BLaER1 treated with 17β-estradiol and CSF1 and Interleukin-3, amounts not matched to agents 10 nM and 100 nM (cell line): ENCODE measurements at regions not wholly inside any gene's neighbourhood (a gene's known extent, or its start where the extent isn't known, plus 50 kb on each side); places are given as distances from the start of the nearest gene placed in this dataset.

ENCODE experiments used
- H3K27ac ChIP-seq, 11 experiments: shearing (Covaris generic); formaldehyde crosslinking; 2 replicates each; pipeline ENCODE4 v1.8.1; 2022
- H3K27me3 ChIP-seq, 11 experiments: shearing (Covaris generic); formaldehyde crosslinking; 2 replicates each; pipeline ENCODE4 v1.8.1; 2022
- H3K36me3 ChIP-seq, 11 experiments: shearing (Covaris generic); formaldehyde crosslinking; 2 replicates each; pipeline ENCODE4 v1.8.1; 2022
- H3K4me1 ChIP-seq, 10 experiments: shearing (Covaris generic); formaldehyde crosslinking; 2 replicates each; pipeline ENCODE4 v1.8.1; 2022
- H3K4me2 ChIP-seq, 11 experiments: shearing (Covaris generic); formaldehyde crosslinking; 2 replicates each; pipeline ENCODE4 v1.8.1; 2022
- H3K4me3 ChIP-seq, 10 experiments: shearing (Covaris generic); formaldehyde crosslinking; 2 replicates each; pipeline ENCODE4 v1.8.1; 2022
- H3K9ac ChIP-seq, 11 experiments: shearing (Covaris generic); formaldehyde crosslinking; 2 replicates each; pipeline ENCODE4 v1.8.1; 2022
- H3K9me3 ChIP-seq, 11 experiments: shearing (Covaris generic); formaldehyde crosslinking; replicated peaks in 1 of 11; 2 replicates each; pipeline ENCODE4 v1.8.1; 2022
- H4K20me1 ChIP-seq, 11 experiments: shearing (Covaris generic); formaldehyde crosslinking; 2 replicates each; pipeline ENCODE4 v1.8.1; 2022
- Cebpa-rat ChIP-seq, 11 experiments: shearing (Covaris generic); IDR thresholded peaks; 2 replicates each; pipeline ENCODE4 v1.8.1; 2022

GRCh38 chr16:62149631-62150030, 113.4 kb upstream of the CDH8 start:
- Histone ChIP-seq H3K4me3 (no peak overlapping the region), H3K9ac (no peak overlapping the region), H4K20me1 (no peaks in the 10 kb centered on the region), H3K27me3 (no peaks in the 10 kb centered on the region), H3K36me3 (no peaks in the 10 kb centered on the region), H3K27ac (no peak overlapping the region), H3K9me3 (no peaks in the 10 kb centered on the region), H3K4me2 (no peak overlapping the region), H3K4me1 (0 out of 20 replicates have a peak, but pooled peaks cover 0 to 3% (median 0%) of the 10 kb centered on the region in 10 experiments)
- TF ChIP-seq Cebpa-rat (IDR thresholded peaks at IDR 0.05): no peak

GRCh38 chr16:62137996-62138395, 101.8 kb upstream of the CDH8 start:
- Histone ChIP-seq H3K9ac (no peak overlapping the region), H3K9me3 (peaks cover 11 to 19% (median 15%) of the 10 kb centered on the region in 11 experiments; a peak in 21 of 22 replicates), H3K27ac (no peak overlapping the region), H3K27me3 (no peaks in the 10 kb centered on the region), H3K4me3 (no peak overlapping the region), H4K20me1 (no peaks in the 10 kb centered on the region), H3K4me2 (no peak overlapping the region), H3K36me3 (no peaks in the 10 kb centered on the region), H3K4me1 (no peaks in the 10 kb centered on the region)
- TF ChIP-seq Cebpa-rat (IDR thresholded peaks at IDR 0.05): no peak

GRCh38 chr16:62135911-62136310, 99.7 kb upstream of the CDH8 start:
- Histone ChIP-seq H3K27me3 (no peaks in the 10 kb centered on the region), H3K4me3 (no peak overlapping the region), H3K9me3 (peaks cover 11 to 22% (median 15%) of the 10 kb centered on the region in 11 experiments; a peak in 21 of 22 replicates), H3K9ac (no peak overlapping the region), H4K20me1 (no peaks in the 10 kb centered on the region), H3K27ac (no peak overlapping the region), H3K4me1 (no peaks in the 10 kb centered on the region), H3K4me2 (no peak overlapping the region), H3K36me3 (no peaks in the 10 kb centered on the region)
- no peak for TF ChIP-seq Cebpa-rat (IDR thresholded peaks at IDR 0.05)

GRCh38 chr16:62135446-62135845, 99.2 kb upstream of the CDH8 start:
- Histone ChIP-seq H3K27me3 (no peaks in the 10 kb centered on the region), H4K20me1 (no peaks in the 10 kb centered on the region), H3K27ac (no peak overlapping the region), H3K4me1 (no peaks in the 10 kb centered on the region), H3K36me3 (no peaks in the 10 kb centered on the region), H3K4me3 (no peak overlapping the region), H3K9ac (no peak overlapping the region), H3K9me3 (peaks cover 11 to 22% (median 15%) of the 10 kb centered on the region in 11 experiments; a peak in 21 of 22 replicates), H3K4me2 (no peak overlapping the region)
- TF ChIP-seq Cebpa-rat (IDR thresholded peaks at IDR 0.05): no peak

GRCh38 chr16:62130101-62130500, 93.9 kb upstream of the CDH8 start:
- H3K9me3 ChIP-seq: peaks cover 11 to 22% (median 15%) of the 10 kb centered on the region in 11 experiments; a peak in 21 of 22 replicates
- no peaks in the 10 kb centered on the region for H3K4me1 ChIP-seq
- H3K27ac ChIP-seq: no peak overlapping the region
- no peaks in the 10 kb centered on the region; a peak in 1 of 22 replicates for H4K20me1 ChIP-seq
- H3K36me3 ChIP-seq: no peaks in the 10 kb centered on the region
- TF ChIP-seq Cebpa-rat (IDR thresholded peaks at IDR 0.05): no peak
- H3K27me3 ChIP-seq: no peaks in the 10 kb centered on the region
- H3K9ac ChIP-seq: no peak overlapping the region
- no peak overlapping the region for H3K4me2 ChIP-seq
- no peak overlapping the region for H3K4me3 ChIP-seq

- H3K9ac ChIP-seq: no peak overlapping the region
- no peaks in the 10 kb centered on the region for H4K20me1 ChIP-seq
- TF ChIP-seq Cebpa-rat (IDR thresholded peaks at IDR 0.05): no peak
- no peaks in the 10 kb centered on the region for H3K36me3 ChIP-seq
- no peak overlapping the region for H3K4me2 ChIP-seq
- H3K9me3 ChIP-seq: no peaks in the 10 kb centered on the region
- no peak overlapping the region for H3K4me3 ChIP-seq
- H3K27ac ChIP-seq: no peak overlapping the region
- no peaks in the 10 kb centered on the region for H3K4me1 ChIP-seq
- no peaks in the 10 kb centered on the region for H3K27me3 ChIP-seq
Observed at GRCh38 chr16:62105244-62105643, 69.0 kb upstream of the CDH8 start.

- H4K20me1 ChIP-seq: no peaks in the 10 kb centered on the region
- no peak overlapping the region for H3K4me3 ChIP-seq
- H3K9ac ChIP-seq: no peak overlapping the region
- H3K27ac ChIP-seq: no peak overlapping the region
- no peaks in the 10 kb centered on the region for H3K36me3 ChIP-seq
- no peaks in the 10 kb centered on the region for H3K4me1 ChIP-seq
- TF ChIP-seq Cebpa-rat (IDR thresholded peaks at IDR 0.05): no peak
- H3K27me3 ChIP-seq: no peaks in the 10 kb centered on the region
- no peaks in the 10 kb centered on the region for H3K9me3 ChIP-seq
- no peak overlapping the region for H3K4me2 ChIP-seq
Observed at GRCh38 chr16:62102588-62102987, 66.3 kb upstream of the CDH8 start.

- no peak overlapping the region for H3K9ac ChIP-seq
- no peak for TF ChIP-seq Cebpa-rat (IDR thresholded peaks at IDR 0.05)
- no peak overlapping the region for H3K4me2 ChIP-seq
- no peak overlapping the region for H3K4me3 ChIP-seq
- H4K20me1 ChIP-seq: no peaks in the 10 kb centered on the region
- H3K4me1 ChIP-seq: no peaks in the 10 kb centered on the region
- H3K36me3 ChIP-seq: no peaks in the 10 kb centered on the region
- no peaks in the 10 kb centered on the region for H3K27me3 ChIP-seq
- H3K27ac ChIP-seq: no peak overlapping the region
- no peaks in the 10 kb centered on the region for H3K9me3 ChIP-seq
Observed at GRCh38 chr16:62100651-62101050, 64.4 kb upstream of the CDH8 start.

- no peak overlapping the region for H3K4me3 ChIP-seq
- no peaks in the 10 kb centered on the region for H3K36me3 ChIP-seq
- no peak overlapping the region for H3K9ac ChIP-seq
- H4K20me1 ChIP-seq: no peaks in the 10 kb centered on the region
- no peak overlapping the region for H3K4me2 ChIP-seq
- H3K9me3 ChIP-seq: no peaks in the 10 kb centered on the region
- no peaks in the 10 kb centered on the region for H3K27me3 ChIP-seq
- no peak overlapping the region for H3K27ac ChIP-seq
- no peak for TF ChIP-seq Cebpa-rat (IDR thresholded peaks at IDR 0.05)
- peaks cover 0 to 3% (median 0%) of the 10 kb centered on the region in 10 experiments; a peak in 1 of 20 replicates for H3K4me1 ChIP-seq
Observed at GRCh38 chr16:62089715-62090114, 53.5 kb upstream of the CDH8 start.

GRCh38 chr16:62088731-62089410, 52.6 kb upstream of the CDH8 start:
- Histone ChIP-seq H3K27ac (no peak overlapping the region), H3K4me1 (peaks cover 0 to 3% (median 0%) of the 10 kb centered on the region in 10 experiments; a peak in 1 of 20 replicates), H3K4me3 (no peak overlapping the region), H3K36me3 (no peaks in the 10 kb centered on the region), H3K4me2 (no peak overlapping the region), H4K20me1 (no peaks in the 10 kb centered on the region), H3K27me3 (no peaks in the 10 kb centered on the region), H3K9me3 (no peaks in the 10 kb centered on the region), H3K9ac (no peak overlapping the region)
- no peak for TF ChIP-seq Cebpa-rat (IDR thresholded peaks at IDR 0.05)
